OCI-LY1 (cell line): ENCODE measurements at regions not wholly inside any gene's neighbourhood (a gene's known extent, or its start where the extent isn't known, plus 50 kb on each side); places are given as distances from the start of the nearest gene placed in this dataset.

Experiments
- H2AFZ ChIP-seq: fragments of 200-600 bp; sonication (generic), shearing (Covaris generic); 2 replicates; pipeline ENCODE4 v1.6.0; 2014; ENCODE audit warnings: antibody characterized with exemption, mild to moderate bottlenecking, low read length
- H3F3A ChIP-seq: fragments of 200-600 bp; sonication (generic), shearing (Covaris generic); 2 replicates; pipeline ENCODE4 v1.6.0; 2014; ENCODE audit warnings: mild to moderate bottlenecking, antibody characterized with exemption, low read length, moderate library complexity; ENCODE audit not compliant: insufficient read depth
- H3K27ac ChIP-seq: fragments of 200-600 bp; sonication (generic); 2 replicates; pipeline ENCODE4 v1.5.1; 2014; ENCODE audit warnings: low read length, mixed run types, mild to moderate bottlenecking, low read depth; ENCODE audit not compliant: poor library complexity, severe bottlenecking
- H3K27me3 ChIP-seq: fragments of 200-600 bp; sonication (generic); 2 replicates; pipeline ENCODE4 v1.6.0; 2014; ENCODE audit warnings: antibody characterized with exemption, mild to moderate bottlenecking, low read length, moderate library complexity; ENCODE audit not compliant: insufficient read depth
- H3K36me3 ChIP-seq: fragments of 200-600 bp; sonication (generic); 2 replicates; pipeline ENCODE4 v1.6.1; 2014; ENCODE audit warnings: mild to moderate bottlenecking, antibody characterized with exemption, low read length, moderate library complexity, mixed read lengths; ENCODE audit not compliant: insufficient read depth
- H3K4me1 ChIP-seq: fragments of 200-600 bp; sonication (generic); 2 replicates; pipeline ENCODE4 v1.5.1; 2014; ENCODE audit warnings: mild to moderate bottlenecking, low read length, moderate library complexity; ENCODE audit not compliant: insufficient read depth, severe bottlenecking
- H3K4me2 ChIP-seq: fragments of 200-600 bp; sonication (generic), shearing (Covaris generic); 2 replicates; pipeline ENCODE4 v1.6.1; 2014; ENCODE audit warnings: low read length
- H3K4me3 ChIP-seq: fragments of 200-600 bp; sonication (generic); 2 replicates; pipeline ENCODE4 v1.5.1; 2014; ENCODE audit warnings: low read length, low read depth, mild to moderate bottlenecking, mixed read lengths; ENCODE audit not compliant: poor library complexity, severe bottlenecking
- H3K79me2 ChIP-seq: fragments of 200-600 bp; shearing (Covaris generic); 2 replicates; pipeline ENCODE4 v1.6.1; 2016; ENCODE audit warnings: mixed run types, low read length, mixed read lengths; ENCODE audit not compliant: insufficient read depth
- H3K9ac ChIP-seq: fragments of 200-600 bp; sonication (generic), shearing (Covaris generic); 2 replicates; pipeline ENCODE4 v1.6.1; 2014; ENCODE audit warnings: mild to moderate bottlenecking, low read length, mixed read lengths
- H3K9me2 ChIP-seq: fragments of 200-600 bp; sonication (generic), shearing (Covaris generic); 2 replicates; pipeline ENCODE4 v1.6.1; 2014; ENCODE audit warnings: low read depth, mild to moderate bottlenecking, low read length, mixed read lengths
- H3K9me3 ChIP-seq: fragments of 200-600 bp; shearing (Covaris generic); 2 replicates; pipeline ENCODE4 v1.6.1; 2014; ENCODE audit warnings: low read length, mixed read lengths
- H4K20me1 ChIP-seq: fragments of 200-600 bp; sonication (generic), shearing (Covaris generic); 2 replicates; pipeline ENCODE4 v1.6.0; 2016; ENCODE audit warnings: mild to moderate bottlenecking, low read length; ENCODE audit not compliant: insufficient read depth
- CTCF ChIP-seq: fragments of 200-600 bp; sonication (generic), shearing (Covaris generic); IDR thresholded peaks from 2 replicates; pipeline ENCODE4 v1.5.1; 2017; ENCODE audit warnings: mild to moderate bottlenecking, antibody characterized with exemption, low read length, moderate library complexity, mixed read lengths
- EZH2 ChIP-seq: fragments of 200-600 bp; sonication (generic), shearing (Covaris generic); IDR thresholded peaks from 2 replicates; pipeline ENCODE4 v1.8.0; 2017; ENCODE audit warnings: borderline replicate concordance, mixed run types, mild to moderate bottlenecking, antibody characterized with exemption, low read length, moderate library complexity, mixed read lengths

- H3K27ac ChIP-seq = no peak overlapping the region
- H3K9me2 ChIP-seq = no peaks in the 10 kb centered on the region
- H3K9me3 ChIP-seq = no peaks in the 10 kb centered on the region
- no peak overlapping the region for H3K4me3 ChIP-seq
- H3K9ac ChIP-seq = no peak overlapping the region
- H2AFZ ChIP-seq = no peak overlapping the region
- no peak overlapping the region for H3K4me2 ChIP-seq
- no peaks in the 10 kb centered on the region for H3F3A ChIP-seq
- no peak for TF ChIP-seq EZH2
- TF ChIP-seq CTCF = no peak
- H3K79me2 ChIP-seq = no peaks in the 10 kb centered on the region
- H4K20me1 ChIP-seq = no peaks in the 10 kb centered on the region
- no peaks in the 10 kb centered on the region for H3K36me3 ChIP-seq
- H3K27me3 ChIP-seq = no peaks in the 10 kb centered on the region; the same call in 1 of the 2 replicates
- peaks cover 14% of the 10 kb centered on the region for H3K4me1 ChIP-seq
Measured at GRCh38 chr16:29317269-29317668, 89.2 kb downstream of the NPIPB11 start.

GRCh38 chr16:29316761-29317183 lies 89.7 kb downstream of the NPIPB11 start:
- H4K20me1 ChIP-seq = no peaks in the 10 kb centered on the region
- H3K4me2 ChIP-seq = no peak overlapping the region
- TF ChIP-seq EZH2 (no peak), CTCF (no peak)
- no peaks in the 10 kb centered on the region for H3K9me3 ChIP-seq
- no peaks in the 10 kb centered on the region for H3K36me3 ChIP-seq
- peaks cover 14% of the 10 kb centered on the region for H3K4me1 ChIP-seq
- no peaks in the 10 kb centered on the region for H3F3A ChIP-seq
- no peaks in the 10 kb centered on the region for H3K79me2 ChIP-seq
- no peak overlapping the region for H3K9ac ChIP-seq
- no peaks in the 10 kb centered on the region for H3K9me2 ChIP-seq
- no peak overlapping the region for H3K4me3 ChIP-seq
- no peak overlapping the region for H3K27ac ChIP-seq
- H3K27me3 ChIP-seq = no peaks in the 10 kb centered on the region; the same call in 1 of the 2 replicates
- H2AFZ ChIP-seq = no peak overlapping the region

- H3K4me1 ChIP-seq = peaks cover 14% of the 10 kb centered on the region
- H3F3A ChIP-seq = no peaks in the 10 kb centered on the region
- no peaks in the 10 kb centered on the region for H3K36me3 ChIP-seq
- TF ChIP-seq EZH2 (no peak), CTCF (no peak)
- H3K4me2 ChIP-seq = no peak overlapping the region
- no peaks in the 10 kb centered on the region for H3K9me2 ChIP-seq
- H3K9me3 ChIP-seq = no peaks in the 10 kb centered on the region
- H3K4me3 ChIP-seq = no peak overlapping the region
- no peak overlapping the region for H2AFZ ChIP-seq
- no peaks in the 10 kb centered on the region for H3K79me2 ChIP-seq
- H4K20me1 ChIP-seq = no peaks in the 10 kb centered on the region
- peaks cover 5% of the 10 kb centered on the region; the same call in 1 of the 2 replicates for H3K27me3 ChIP-seq
- no peak overlapping the region for H3K27ac ChIP-seq
- H3K9ac ChIP-seq = no peak overlapping the region
Measured at GRCh38 chr16:29315916-29316517, 90.5 kb downstream of the NPIPB11 start.
